GM23248 (cell line): ENCODE measurements at regions not wholly inside any gene's neighbourhood (a gene's known extent, or its start where the extent isn't known, plus 50 kb on each side); places are given as distances from the start of the nearest gene placed in this dataset.

Source experiments
- EZH2 ChIP-seq: fragments of 200-600 bp; sonication (generic); IDR thresholded peaks from 2 replicates; pipeline ENCODE4 v1.6.1; 2018; ENCODE audit warnings: antibody characterized with exemption, mild to moderate bottlenecking; ENCODE audit not compliant: insufficient read depth, poor library complexity, severe bottlenecking
- EZH2phosphoT487 ChIP-seq: fragments of 200-600 bp; sonication (generic); IDR thresholded peaks from 2 replicates; pipeline ENCODE4 v1.6.1; 2018; ENCODE audit warnings: antibody characterized with exemption, moderate library complexity, mild to moderate bottlenecking, low read depth; ENCODE audit not compliant: insufficient read depth

GRCh38 chr3:160127308-160127707 lies 97.9 kb upstream of the C3orf80 start:
- TF ChIP-seq EZH2phosphoT487 = no peak
- no peak for TF ChIP-seq EZH2
